Ovary (tissue), 7 donors: ENCODE measurements at regions not wholly inside any gene's neighbourhood (a gene's known extent, or its start where the extent isn't known, plus 50 kb on each side); places are given as distances from the start of the nearest gene placed in this dataset.
"Not testable (repeated sequence)": the region's sequence is repeated elsewhere in the genome, so short reads cannot be mapped to it uniquely, and the experiment has no call there.

Experiments
- DNase-seq, 5 donors: peaks; one replicate each; pipeline ENCODE4 v3.0.0-alpha.2; 2019 to 2020
- H3K27ac ChIP-seq, 2 donors: fragments of 200-600 bp; one replicate each; pipeline versions ENCODE4 v1.5.1 to v1.8.0; 2019 to 2022
- H3K27me3 ChIP-seq: fragments of 200-600 bp; one replicate; pipeline ENCODE4 v1.8.0; 2022
- H3K36me3 ChIP-seq: fragments of 200-600 bp; sonication (generic); one replicate; pipeline ENCODE4 v1.5.1; 2019
- H3K4me1 ChIP-seq: one replicate; pipeline ENCODE4 v1.8.1; 2013; ENCODE audit warnings: mild to moderate bottlenecking, moderate library complexity; ENCODE audit not compliant: insufficient read depth
- H3K4me3 ChIP-seq: fragments of 200-600 bp; sonication (generic); one replicate; pipeline ENCODE4 v1.5.1; 2017
- H3K9me3 ChIP-seq, 2 donors: fragments of 200-600 bp in 1 of 2; sonication (generic) in 1 of 2; one replicate each; pipeline versions ENCODE4 v1.5.1 to v1.8.1; 2013 to 2019; ENCODE audit warnings: mild to moderate bottlenecking in 1 of 2, moderate library complexity in 1 of 2
- EP300 ChIP-seq: sonication (generic); formaldehyde crosslinking; IDR thresholded peaks from one replicate; pipeline ENCODE4 v1.6.1; 2017; ENCODE audit warnings: antibody characterized with exemption
- POLR2A ChIP-seq: fragments of 450-650 bp; IDR thresholded peaks from one replicate; pipeline ENCODE4 v1.6.1; 2017; ENCODE audit warnings: antibody characterized with exemption, mild to moderate bottlenecking, moderate library complexity
- WGBS, 3 donors: extraction: QIAGEN DNeasy Blood & Tissue Kit in 1 of 3; methylation state at CpG; one replicate each; pipeline versions ENCODE4 v1.1.5 to v1.1.7; 2013 to 2017; 5-methylcytosine and 5-hydroxymethylcytosine counted together
- intact Hi-C, 4 donors: fragments of 100-400 bp; cut with DNase I; formaldehyde crosslinking; loops; one replicate each; pipeline versions ENCODE4 v1.11.0 to v1.15.1; 2022 to 2023
- TF ChIP-seq, protein P1 (sequence below), 3 donors: fragments of 450-650 bp in 2 of 3; fragments of 200-600 bp in 1 of 3; IDR thresholded peaks; one replicate each; pipeline versions ENCODE4 v1.5.1 to v1.8.0; 2016 to 2022; ENCODE audit warnings: antibody characterized with exemption in 3 of 3, mild to moderate bottlenecking in 1 of 3
- donor health status: DM: no; HTN: no; CAD: no; lungs with moderate emphysema.
- donor health status: DM: no; HTN: no; CAD: no.
- donor health status: Bipolar disorder and iron deficiency.
- donor health status: DM: no; HTN: no; CAD: no.
- donor health status: DM: yes; HTN: yes; CAD: no.

DNA sequence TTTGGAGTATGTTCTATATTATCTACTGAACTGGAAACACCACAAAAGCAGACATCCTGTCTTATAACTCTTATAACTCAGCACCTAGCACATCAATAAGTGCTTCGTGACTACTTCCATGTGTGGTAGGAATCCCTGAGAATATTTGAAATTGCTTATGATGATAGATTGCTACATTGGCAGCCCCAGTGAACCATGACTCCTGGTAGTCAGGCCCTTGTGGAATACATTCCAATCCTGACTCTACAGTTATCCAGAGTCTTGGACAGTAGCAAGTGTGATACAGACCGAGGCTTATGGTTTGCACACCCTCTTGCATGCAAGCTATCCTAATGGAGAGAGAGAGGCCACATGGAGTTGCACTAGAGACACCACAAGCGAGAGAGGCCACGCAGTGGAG is 59.5 kb upstream of the PHF21A start:
- DNase-seq = no peak
- H3K27ac ChIP-seq = no peak overlapping the region
- H3K4me1 ChIP-seq = no peaks in the 10 kb centered on the region
- no peaks in the 10 kb centered on the region for H3K27me3 ChIP-seq
- intact Hi-C loops = no loop called here
- H3K9me3 ChIP-seq = no peaks in the 10 kb centered on the region
- TF ChIP-seq POLR2A (no peak), EP300 (no peak)
- TF ChIP-seq, protein P1, sequence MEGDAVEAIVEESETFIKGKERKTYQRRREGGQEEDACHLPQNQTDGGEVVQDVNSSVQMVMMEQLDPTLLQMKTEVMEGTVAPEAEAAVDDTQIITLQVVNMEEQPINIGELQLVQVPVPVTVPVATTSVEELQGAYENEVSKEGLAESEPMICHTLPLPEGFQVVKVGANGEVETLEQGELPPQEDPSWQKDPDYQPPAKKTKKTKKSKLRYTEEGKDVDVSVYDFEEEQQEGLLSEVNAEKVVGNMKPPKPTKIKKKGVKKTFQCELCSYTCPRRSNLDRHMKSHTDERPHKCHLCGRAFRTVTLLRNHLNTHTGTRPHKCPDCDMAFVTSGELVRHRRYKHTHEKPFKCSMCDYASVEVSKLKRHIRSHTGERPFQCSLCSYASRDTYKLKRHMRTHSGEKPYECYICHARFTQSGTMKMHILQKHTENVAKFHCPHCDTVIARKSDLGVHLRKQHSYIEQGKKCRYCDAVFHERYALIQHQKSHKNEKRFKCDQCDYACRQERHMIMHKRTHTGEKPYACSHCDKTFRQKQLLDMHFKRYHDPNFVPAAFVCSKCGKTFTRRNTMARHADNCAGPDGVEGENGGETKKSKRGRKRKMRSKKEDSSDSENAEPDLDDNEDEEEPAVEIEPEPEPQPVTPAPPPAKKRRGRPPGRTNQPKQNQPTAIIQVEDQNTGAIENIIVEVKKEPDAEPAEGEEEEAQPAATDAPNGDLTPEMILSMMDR (IDR thresholded peaks at IDR 0.05) = no peak
- WGBS, 3 donors = 81 to 86% (median 85%) methylated on average over 4 of the region's 4 CpGs
- no peak overlapping the region for H3K4me3 ChIP-seq
- H3K36me3 ChIP-seq = no peaks in the 10 kb centered on the region

DNA sequence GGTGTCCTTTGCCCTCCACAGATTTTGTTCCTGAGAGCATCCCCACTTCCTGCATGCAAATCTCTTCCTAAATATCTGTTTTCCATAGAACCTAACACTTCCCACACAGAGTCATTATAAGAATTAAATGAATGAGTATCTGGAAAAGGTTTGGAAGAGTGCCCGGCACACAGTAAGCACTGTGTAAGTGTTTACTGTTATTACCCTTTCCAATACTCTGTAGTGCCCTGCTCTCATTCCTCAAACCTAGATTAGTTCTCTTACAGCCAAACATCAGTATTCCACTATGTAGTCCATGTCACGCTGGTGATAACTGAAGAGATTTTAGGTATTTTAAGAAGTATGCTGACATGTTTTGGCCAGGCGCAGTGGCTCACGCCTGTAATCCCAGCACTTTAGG is 57.3 kb upstream of the PHF21A start:
- TF ChIP-seq POLR2A = no peak
- no peak for TF ChIP-seq EP300
- TF ChIP-seq, protein P1 (IDR thresholded peaks at IDR 0.05) = no peak
- H3K36me3 ChIP-seq = no peaks in the 10 kb centered on the region
- no peak overlapping the region for H3K27ac ChIP-seq
- H3K4me1 ChIP-seq = no peaks in the 10 kb centered on the region
- no peaks in the 10 kb centered on the region for H3K27me3 ChIP-seq
- DNase-seq = no peak
- WGBS, 3 donors = 79 to 88% (median 85%) methylated on average over 4 of the region's 4 CpGs
- no peak overlapping the region for H3K4me3 ChIP-seq
- intact Hi-C loops = no loop called here
- no peaks in the 10 kb centered on the region for H3K9me3 ChIP-seq

- Histone ChIP-seq H3K4me3 (no peak overlapping the region), H3K9me3 (no peaks in the 10 kb centered on the region), H3K27ac (no peak overlapping the region), H3K36me3 (no peaks in the 10 kb centered on the region), H3K4me1 (no peaks in the 10 kb centered on the region), H3K27me3 (no peaks in the 10 kb centered on the region)
- DNase-seq = no peak
- intact Hi-C loops = no loop called here
- WGBS, 3 donors = 76 to 85% (median 83%) methylated on average over 4 of the region's 4 CpGs
- TF ChIP-seq EP300 (no peak), POLR2A (no peak)
- TF ChIP-seq, protein P1 (IDR thresholded peaks at IDR 0.05) = no peak
Measured at GRCh38 chr11:46176421-46176820, 55.2 kb upstream of the PHF21A start.

DNA sequence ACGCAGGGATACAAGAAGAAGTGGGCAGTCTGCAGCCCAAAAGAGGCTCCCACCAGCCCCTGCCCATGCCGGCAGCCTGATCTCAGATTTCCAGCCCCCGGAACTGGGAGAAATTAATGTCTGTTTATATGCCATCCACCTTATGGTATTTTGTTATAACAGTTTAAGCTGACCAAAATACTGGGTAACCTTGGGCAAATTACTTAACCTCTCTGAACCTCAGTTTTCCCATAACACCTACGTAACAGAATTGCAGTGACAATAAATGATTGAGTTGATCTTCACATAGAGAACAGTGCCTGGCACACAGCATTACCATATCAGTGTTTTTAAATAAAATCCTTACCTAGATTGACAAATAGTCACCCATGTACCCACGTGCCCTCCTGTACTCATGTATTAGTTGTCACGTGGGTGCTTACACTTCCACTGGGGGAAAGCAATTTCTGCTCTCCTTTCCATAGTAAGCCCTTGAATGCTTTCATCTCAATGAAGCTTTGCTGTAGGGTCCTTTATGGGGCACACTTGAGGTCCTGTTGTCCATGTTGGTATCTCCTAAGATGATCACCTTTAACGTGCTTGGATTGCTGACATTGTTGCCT is 54.2 kb upstream of the PHF21A start:
- Histone ChIP-seq H3K9me3 (no peaks in the 10 kb centered on the region), H3K27me3 (no peaks in the 10 kb centered on the region), H3K4me1 (no peaks in the 10 kb centered on the region), H3K27ac (no peak overlapping the region), H3K4me3 (no peak overlapping the region), H3K36me3 (no peaks in the 10 kb centered on the region)
- WGBS, 3 donors = 72 to 84% (median 74%) methylated on average over 7 of the region's 7 CpGs
- DNase-seq = no peak
- TF ChIP-seq POLR2A = no peak
- TF ChIP-seq, protein P1 (IDR thresholded peaks at IDR 0.05) = no peak
- no peak for TF ChIP-seq EP300
- intact Hi-C loops = no loop called here

- H3K9me3 ChIP-seq = not testable (repeated sequence)
Measured at GRCh38 chr11:46171693-46172092, 50.4 kb upstream of the PHF21A start.

More at GRCh38 chr11:46171693-46172092, 50.4 kb upstream of the PHF21A start:
- WGBS, 3 donors = 61 to 68% (median 64%) methylated on average over 7 of the region's 7 CpGs
- H3K4me3 ChIP-seq, DNase-seq, intact Hi-C loops, H3K27ac ChIP-seq, H3K4me1 ChIP-seq, H3K27me3 ChIP-seq, H3K36me3 ChIP-seq: not testable (repeated sequence)
